ENCODE measurements at regions not wholly inside any gene's neighbourhood (a gene's known extent, or its start where the extent isn't known, plus 50 kb on each side); places are given as distances from the start of the nearest gene placed in this dataset.
"Not testable (repeated sequence)": the region's sequence is repeated elsewhere in the genome, so short reads cannot be mapped to it uniquely, and the experiment has no call there.

DNA sequence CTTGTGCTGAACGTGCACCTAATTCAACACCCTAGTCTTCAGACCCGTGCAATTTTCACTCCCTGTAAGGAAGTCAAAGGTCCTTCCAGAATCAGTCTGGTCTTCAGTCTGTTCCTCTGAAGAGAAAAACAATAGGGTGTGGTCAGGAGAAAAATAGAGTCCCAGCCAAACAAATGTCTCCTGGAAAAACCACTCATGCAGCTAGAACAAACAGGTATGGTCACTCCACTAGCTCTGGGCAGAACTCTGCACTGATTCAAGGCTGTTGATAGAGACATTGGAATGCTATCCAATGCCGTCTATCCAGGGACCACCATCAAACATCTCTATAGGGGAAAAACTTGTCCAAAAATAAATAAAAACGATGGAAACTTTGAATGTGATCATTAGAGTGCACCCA, 81.8 kb upstream of the MAP3K1 start:
- Histone ChIP-seq H2AFZ (ENCODE audit: low read length) (no peak overlapping the region), H3K9me3 (ENCODE audit: control insufficient read depth, insufficient read depth, low read depth, low read length) (no peaks in the 10 kb centered on the region), H3K4me1 (ENCODE audit: control insufficient read depth, extremely low read depth, insufficient read depth, low read length) (no peaks in the 10 kb centered on the region), H3K27ac (ENCODE audit: insufficient read depth, low read length) (no peak overlapping the region), H3K4me3 (replicated peaks in 1 of 4; ENCODE audit: control extremely low read depth in 1 of 4, insufficient read depth in 1 of 4, low read depth in 3 of 4, low read length in 4 of 4) (no peak overlapping the region), H3K36me3 (ENCODE audit: control insufficient read depth, insufficient read depth, low read length) (no peaks in the 10 kb centered on the region), H4K20me1 (ENCODE audit: control insufficient read depth, extremely low read depth, insufficient read depth, low read length) (no peaks in the 10 kb centered on the region), H3K9ac (ENCODE audit: insufficient read depth, low read length) (no peak overlapping the region), H3K27me3 (ENCODE audit: control insufficient read depth, insufficient read depth, low read length) (no peaks in the 10 kb centered on the region), H3K4me2 (ENCODE audit: extremely low read depth, insufficient read depth, low read length) (no peak overlapping the region), H3K79me2 (ENCODE audit: control insufficient read depth, insufficient read depth, low read length) (no peaks in the 10 kb centered on the region)
- DNase-seq (ENCODE audit: low read depth in 2 of 2): no peak
- TF ChIP-seq CTCF (conservative IDR thresholded peaks at IDR 0.05 in 1 of 2, IDR thresholded peaks at IDR 0.05 in 1 of 2; ENCODE audit: low read depth in 1 of 2, low read length in 2 of 2) (no peak), EZH2 (IDR thresholded peaks at IDR 0.05; ENCODE audit: low read length, missing control alignments) (no peak)

- Histone ChIP-seq H3K27ac (ENCODE audit: insufficient read depth, low read length) (no peak overlapping the region), H3K9ac (ENCODE audit: insufficient read depth, low read length) (no peak overlapping the region), H3K79me2 (ENCODE audit: control insufficient read depth, insufficient read depth, low read length) (no peaks in the 10 kb centered on the region), H4K20me1 (ENCODE audit: control insufficient read depth, extremely low read depth, insufficient read depth, low read length) (no peaks in the 10 kb centered on the region), H3K4me3 (replicated peaks in 1 of 4; ENCODE audit: control extremely low read depth in 1 of 4, insufficient read depth in 1 of 4, low read depth in 3 of 4, low read length in 4 of 4) (no peak overlapping the region), H3K36me3 (ENCODE audit: control insufficient read depth, insufficient read depth, low read length) (no peaks in the 10 kb centered on the region), H3K27me3 (ENCODE audit: control insufficient read depth, insufficient read depth, low read length) (no peaks in the 10 kb centered on the region), H3K4me1 (ENCODE audit: control insufficient read depth, extremely low read depth, insufficient read depth, low read length) (no peaks in the 10 kb centered on the region), H2AFZ (ENCODE audit: low read length) (no peak overlapping the region), H3K4me2 (ENCODE audit: extremely low read depth, insufficient read depth, low read length) (no peak overlapping the region), H3K9me3 (ENCODE audit: control insufficient read depth, insufficient read depth, low read depth, low read length) (no peaks in the 10 kb centered on the region)
- TF ChIP-seq CTCF (conservative IDR thresholded peaks at IDR 0.05 in 1 of 2, IDR thresholded peaks at IDR 0.05 in 1 of 2; ENCODE audit: low read depth in 1 of 2, low read length in 2 of 2) (no peak), EZH2 (IDR thresholded peaks at IDR 0.05; ENCODE audit: low read length, missing control alignments) (no peak)
- DNase-seq (ENCODE audit: low read depth in 2 of 2): no peak
Measured at GRCh38 chr5:56732121-56732520, 83.2 kb upstream of the MAP3K1 start.

GRCh38 chr5:56731473-56731872, 83.9 kb upstream of the MAP3K1 start:
- not testable (repeated sequence) for H3K9me3 ChIP-seq (ENCODE audit: control insufficient read depth, insufficient read depth, low read depth, low read length); DNase-seq (ENCODE audit: low read depth in 2 of 2); H3K4me3 ChIP-seq (replicated peaks in 1 of 4; ENCODE audit: control extremely low read depth in 1 of 4, insufficient read depth in 1 of 4, low read depth in 3 of 4, low read length in 4 of 4); H3K79me2 ChIP-seq (ENCODE audit: control insufficient read depth, insufficient read depth, low read length); H3K9ac ChIP-seq (ENCODE audit: insufficient read depth, low read length); H3K4me2 ChIP-seq (ENCODE audit: extremely low read depth, insufficient read depth, low read length); H3K36me3 ChIP-seq (ENCODE audit: control insufficient read depth, insufficient read depth, low read length); H3K4me1 ChIP-seq (ENCODE audit: control insufficient read depth, extremely low read depth, insufficient read depth, low read length); H3K27me3 ChIP-seq (ENCODE audit: control insufficient read depth, insufficient read depth, low read length); H4K20me1 ChIP-seq (ENCODE audit: control insufficient read depth, extremely low read depth, insufficient read depth, low read length); H3K27ac ChIP-seq (ENCODE audit: insufficient read depth, low read length); H2AFZ ChIP-seq (ENCODE audit: low read length)

- H3K9me3 ChIP-seq (ENCODE audit: control insufficient read depth, insufficient read depth, low read depth, low read length): no peaks in the 10 kb centered on the region
- no peak overlapping the region for H3K4me3 ChIP-seq (replicated peaks in 1 of 4; ENCODE audit: control extremely low read depth in 1 of 4, insufficient read depth in 1 of 4, low read depth in 3 of 4, low read length in 4 of 4)
- H3K79me2 ChIP-seq (ENCODE audit: control insufficient read depth, insufficient read depth, low read length): no peaks in the 10 kb centered on the region
- H3K4me1 ChIP-seq (ENCODE audit: control insufficient read depth, extremely low read depth, insufficient read depth, low read length): no peaks in the 10 kb centered on the region
- no peaks in the 10 kb centered on the region for H4K20me1 ChIP-seq (ENCODE audit: control insufficient read depth, extremely low read depth, insufficient read depth, low read length)
- TF ChIP-seq CTCF (conservative IDR thresholded peaks at IDR 0.05 in 1 of 2, IDR thresholded peaks at IDR 0.05 in 1 of 2; ENCODE audit: low read depth in 1 of 2, low read length in 2 of 2): no peak
- TF ChIP-seq EZH2 (IDR thresholded peaks at IDR 0.05; ENCODE audit: low read length, missing control alignments): no peak
- no peak overlapping the region for H3K27ac ChIP-seq (ENCODE audit: insufficient read depth, low read length)
- no peak for DNase-seq (ENCODE audit: low read depth in 2 of 2)
- H3K4me2 ChIP-seq (ENCODE audit: extremely low read depth, insufficient read depth, low read length): no peak overlapping the region
- no peak overlapping the region for H3K9ac ChIP-seq (ENCODE audit: insufficient read depth, low read length)
- H2AFZ ChIP-seq (ENCODE audit: low read length): no peak overlapping the region
- no peaks in the 10 kb centered on the region for H3K36me3 ChIP-seq (ENCODE audit: control insufficient read depth, insufficient read depth, low read length)
- no peaks in the 10 kb centered on the region for H3K27me3 ChIP-seq (ENCODE audit: control insufficient read depth, insufficient read depth, low read length)
Measured at GRCh38 chr5:56729488-56729887, 85.9 kb upstream of the MAP3K1 start.

Measured in fibroblast of lung (primary cell).